Gastroesophageal sphincter (tissue), 3 donors: ENCODE measurements at regions not wholly inside any gene's neighbourhood (a gene's known extent, or its start where the extent isn't known, plus 50 kb on each side); places are given as distances from the start of the nearest gene placed in this dataset.

Experiments used
- CTCF ChIP-seq, 4 experiments: fragments of 200-600 bp in 2 of 4; fragments of 450-650 bp in 2 of 4; sonication (generic) in 1 of 4; IDR thresholded peaks; one replicate each; pipeline ENCODE4 v1.5.1; 2017 to 2019; ENCODE audit warnings: antibody characterized with exemption in 4 of 4, mild to moderate bottlenecking in 2 of 4, moderate library complexity in 2 of 4
- POLR2A ChIP-seq, 2 donors: fragments of 450-650 bp; IDR thresholded peaks; one replicate each; pipeline ENCODE4 v1.6.1; 2017; ENCODE audit warnings: antibody characterized with exemption in 2 of 2, mild to moderate bottlenecking in 2 of 2, moderate library complexity in 1 of 2
- POLR2AphosphoS5 ChIP-seq: sonication (generic); formaldehyde crosslinking; IDR thresholded peaks from one replicate; pipeline ENCODE4 v1.6.1; 2017; ENCODE audit warnings: antibody characterized with exemption

GRCh38 chr10:35720366-35720765 lies 78.3 kb upstream of the FZD8 start:
- no peak for TF ChIP-seq CTCF (IDR thresholded peaks at IDR 0.05)
- TF ChIP-seq POLR2A (IDR thresholded peaks at IDR 0.05): no peak
- TF ChIP-seq POLR2AphosphoS5: no peak
